Colonic mucosa (tissue), 4 donors: ENCODE measurements at regions not wholly inside any gene's neighbourhood (a gene's known extent, or its start where the extent isn't known, plus 50 kb on each side); places are given as distances from the start of the nearest gene placed in this dataset.

Experiments used
- DNase-seq: peaks from one replicate; pipeline ENCODE4 v3.0.0-alpha.2; 2020
- H3K27ac ChIP-seq: fragments of 200-600 bp; one replicate; pipeline ENCODE4 v1.8.0; 2021
- H3K27me3 ChIP-seq: fragments of 200-600 bp; one replicate; pipeline ENCODE4 v1.8.0; 2021
- H3K36me3 ChIP-seq: fragments of 200-600 bp; one replicate; pipeline ENCODE4 v1.8.0; 2021
- H3K4me1 ChIP-seq: fragments of 200-600 bp; one replicate; pipeline ENCODE4 v1.8.0; 2021; ENCODE audit warnings: mild to moderate bottlenecking
- H3K4me3 ChIP-seq: fragments of 200-600 bp; one replicate; pipeline ENCODE4 v1.8.0; 2021
- H3K9ac ChIP-seq, 2 donors: one replicate each; pipeline ENCODE4 v1.7.0; 2013; ENCODE audit warnings: control low read depth in 2 of 2, low read depth in 2 of 2, low read length in 2 of 2
- H3K9me3 ChIP-seq: fragments of 200-600 bp; one replicate; pipeline ENCODE4 v1.8.0; 2021
- intact Hi-C: fragments of 100-400 bp; cut with DNase I; formaldehyde crosslinking; loops from one replicate; pipeline ENCODE4 v1.14.1; 2022
- TF ChIP-seq, protein P1 (sequence below): fragments of 200-600 bp; IDR thresholded peaks from one replicate; pipeline ENCODE4 v1.8.0; 2022; ENCODE audit warnings: antibody characterized with exemption, mild to moderate bottlenecking
- donor health status: healthy.
- donor health status: DM: no; HTN: no; CAD: no.
- donor health status: DM: no; HTN: no; CAD: no.

GRCh38 chr5:87945286-87945650 lies 323.4 kb downstream of the TMEM161B start:
- Histone ChIP-seq H3K4me3 (no peak overlapping the region), H3K27ac (no peak overlapping the region)

DNA sequence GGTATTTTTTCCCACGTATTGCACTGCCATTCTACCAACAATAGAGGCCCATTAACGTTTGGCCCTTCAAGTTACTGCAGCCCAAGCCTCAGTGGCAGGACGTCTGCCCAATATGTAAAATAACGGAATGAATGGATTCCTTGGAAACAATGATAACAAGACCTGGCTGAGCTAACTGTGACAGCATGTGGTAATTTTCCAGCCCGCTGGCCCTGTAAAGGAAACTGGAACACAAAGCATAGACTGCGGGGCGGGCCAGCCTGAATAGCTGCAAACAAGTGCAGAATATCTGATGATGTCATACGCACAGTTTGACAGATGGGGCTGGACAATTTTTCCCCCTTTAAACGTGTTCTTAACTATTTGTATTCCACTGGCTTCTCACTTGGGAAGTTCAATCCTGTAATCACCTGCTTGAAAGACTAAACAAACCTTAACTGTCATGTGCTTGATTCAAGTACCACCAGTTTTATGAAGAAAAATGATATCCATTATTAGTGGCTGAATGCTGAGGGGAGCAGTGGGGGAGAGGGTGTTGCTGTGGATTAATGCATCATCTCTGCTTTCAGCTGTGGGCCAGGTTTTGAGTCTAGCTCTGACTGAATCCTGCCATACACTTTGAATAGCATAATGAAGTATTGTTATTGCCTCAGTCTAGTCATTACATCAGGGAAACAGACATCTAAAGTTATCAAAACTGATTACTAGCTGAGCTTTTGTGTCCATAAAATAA lies 323.9 kb downstream of the TMEM161B start:
- Histone ChIP-seq H3K36me3 (no peaks in the 10 kb centered on the region), H3K9me3 (no peaks in the 10 kb centered on the region), H3K27me3 (no peaks in the 10 kb centered on the region), H3K4me3 (no peak overlapping the region), H3K9ac (no peak overlapping the region), H3K27ac (no peak overlapping the region), H3K4me1 (no peaks in the 10 kb centered on the region)
- intact Hi-C loops = no loop called here
- DNase-seq = no peak
- TF ChIP-seq, protein P1, sequence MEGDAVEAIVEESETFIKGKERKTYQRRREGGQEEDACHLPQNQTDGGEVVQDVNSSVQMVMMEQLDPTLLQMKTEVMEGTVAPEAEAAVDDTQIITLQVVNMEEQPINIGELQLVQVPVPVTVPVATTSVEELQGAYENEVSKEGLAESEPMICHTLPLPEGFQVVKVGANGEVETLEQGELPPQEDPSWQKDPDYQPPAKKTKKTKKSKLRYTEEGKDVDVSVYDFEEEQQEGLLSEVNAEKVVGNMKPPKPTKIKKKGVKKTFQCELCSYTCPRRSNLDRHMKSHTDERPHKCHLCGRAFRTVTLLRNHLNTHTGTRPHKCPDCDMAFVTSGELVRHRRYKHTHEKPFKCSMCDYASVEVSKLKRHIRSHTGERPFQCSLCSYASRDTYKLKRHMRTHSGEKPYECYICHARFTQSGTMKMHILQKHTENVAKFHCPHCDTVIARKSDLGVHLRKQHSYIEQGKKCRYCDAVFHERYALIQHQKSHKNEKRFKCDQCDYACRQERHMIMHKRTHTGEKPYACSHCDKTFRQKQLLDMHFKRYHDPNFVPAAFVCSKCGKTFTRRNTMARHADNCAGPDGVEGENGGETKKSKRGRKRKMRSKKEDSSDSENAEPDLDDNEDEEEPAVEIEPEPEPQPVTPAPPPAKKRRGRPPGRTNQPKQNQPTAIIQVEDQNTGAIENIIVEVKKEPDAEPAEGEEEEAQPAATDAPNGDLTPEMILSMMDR = no peak

More at GRCh38 chr5:87945286-87945650, 323.4 kb downstream of the TMEM161B start:
- DNase-seq = no peak
- TF ChIP-seq, protein P1 = no peak
- Histone ChIP-seq H3K9me3 (no peaks in the 10 kb centered on the region), H3K9ac (no peak overlapping the region), H3K27me3 (no peaks in the 10 kb centered on the region), H3K4me1 (no peaks in the 10 kb centered on the region), H3K36me3 (no peaks in the 10 kb centered on the region)
- intact Hi-C loops = no loop called here

- Histone ChIP-seq H3K36me3 (no peaks in the 10 kb centered on the region), H3K9ac (no peak overlapping the region), H3K4me3 (no peak overlapping the region), H3K9me3 (no peaks in the 10 kb centered on the region), H3K4me1 (no peaks in the 10 kb centered on the region), H3K27me3 (no peaks in the 10 kb centered on the region), H3K27ac (no peak overlapping the region)
- no peak for DNase-seq
- TF ChIP-seq, protein P1 = no peak
- intact Hi-C loops = no loop called here
Measured at GRCh38 chr5:87940775-87941174, 327.9 kb downstream of the TMEM161B start.

GRCh38 chr5:87936667-87937066 lies 332.0 kb downstream of the TMEM161B start:
- no peak overlapping the region for H3K27ac ChIP-seq
- no peaks in the 10 kb centered on the region for H3K36me3 ChIP-seq
- intact Hi-C loops = no loop called here
- no peaks in the 10 kb centered on the region for H3K27me3 ChIP-seq
- H3K9me3 ChIP-seq = no peaks in the 10 kb centered on the region
- no peak overlapping the region for H3K9ac ChIP-seq
- no peaks in the 10 kb centered on the region for H3K4me1 ChIP-seq
- TF ChIP-seq, protein P1 = no peak
- no peak for DNase-seq
- no peak overlapping the region for H3K4me3 ChIP-seq

GRCh38 chr5:87924436-87924835 lies 344.2 kb downstream of the TMEM161B start:
- H3K9ac ChIP-seq = no peak overlapping the region
- H3K27ac ChIP-seq = no peak overlapping the region
- no peaks in the 10 kb centered on the region for H3K36me3 ChIP-seq
- no peak overlapping the region for H3K4me3 ChIP-seq
- DNase-seq = no peak
- H3K4me1 ChIP-seq = no peaks in the 10 kb centered on the region
- TF ChIP-seq, protein P1 = no peak
- no peaks in the 10 kb centered on the region for H3K9me3 ChIP-seq
- H3K27me3 ChIP-seq = no peaks in the 10 kb centered on the region
- intact Hi-C loops = no loop called here
